GM19395 (cell line): ENCODE measurements at regions not wholly inside any gene's neighbourhood (a gene's known extent, or its start where the extent isn't known, plus 50 kb on each side); places are given as distances from the start of the nearest gene placed in this dataset.
"Not testable (repeated sequence)": the region's sequence is repeated elsewhere in the genome, so short reads cannot be mapped to it uniquely, and the experiment has no call there.

Source experiments
- ATAC-seq: cut with Tn5 transposase; IDR thresholded peaks from one replicate; pipeline ENCODE4 v1.9.1; 2021; ENCODE audit warnings: mild to moderate bottlenecking, moderate library complexity; ENCODE audit not compliant: unreplicated experiment

GRCh38 chr16:65621640-65622039 is 499.8 kb upstream of the CDH11 start:
- no peak for ATAC-seq

DNA sequence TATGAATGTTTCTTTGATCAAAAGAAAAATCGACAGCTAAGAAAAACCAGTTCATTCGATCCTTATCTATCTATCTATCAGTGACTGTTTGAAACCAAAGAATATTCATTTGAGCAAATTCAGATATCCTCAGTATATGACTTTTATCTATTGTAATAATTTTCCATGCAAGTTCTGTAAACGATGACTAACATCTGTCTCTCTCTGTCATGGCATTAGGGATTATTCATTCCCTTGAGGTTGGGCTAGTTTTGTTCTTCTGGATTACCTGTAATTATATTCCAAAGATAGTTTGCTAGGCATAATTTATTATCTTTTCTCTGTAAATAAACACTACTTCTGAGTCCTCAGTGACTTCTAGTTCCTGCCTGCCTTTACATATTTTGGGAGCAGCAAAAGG is 497.7 kb upstream of the CDH11 start:
- no peak for ATAC-seq

GRCh38 chr16:65618931-65619330 is 497.1 kb upstream of the CDH11 start:
- ATAC-seq = no peak

- no peak for ATAC-seq
Measured at GRCh38 chr16:65618333-65618732, 496.5 kb upstream of the CDH11 start.

DNA sequence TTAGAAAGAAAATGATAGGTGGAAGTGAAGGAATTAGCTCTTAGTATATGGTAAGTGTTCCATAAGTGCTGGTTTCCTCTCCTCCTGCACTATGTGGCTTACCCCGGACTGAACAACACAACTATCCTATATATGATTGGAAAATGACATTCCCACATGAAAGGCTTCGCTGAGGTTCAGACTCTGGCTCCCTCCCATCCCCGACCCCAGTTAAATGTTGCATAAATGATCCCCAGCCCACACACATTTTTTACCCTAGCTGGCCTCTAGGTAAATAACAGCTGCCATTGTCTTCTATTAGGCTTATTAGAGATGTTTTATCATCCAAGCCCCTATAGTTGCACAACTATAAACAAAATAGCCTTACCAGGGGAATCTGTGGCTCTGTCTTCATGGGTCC is 495.6 kb upstream of the CDH11 start:
- no peak for ATAC-seq

- no peak for ATAC-seq
Measured at GRCh38 chr16:65608455-65608854, 486.6 kb upstream of the CDH11 start.

DNA sequence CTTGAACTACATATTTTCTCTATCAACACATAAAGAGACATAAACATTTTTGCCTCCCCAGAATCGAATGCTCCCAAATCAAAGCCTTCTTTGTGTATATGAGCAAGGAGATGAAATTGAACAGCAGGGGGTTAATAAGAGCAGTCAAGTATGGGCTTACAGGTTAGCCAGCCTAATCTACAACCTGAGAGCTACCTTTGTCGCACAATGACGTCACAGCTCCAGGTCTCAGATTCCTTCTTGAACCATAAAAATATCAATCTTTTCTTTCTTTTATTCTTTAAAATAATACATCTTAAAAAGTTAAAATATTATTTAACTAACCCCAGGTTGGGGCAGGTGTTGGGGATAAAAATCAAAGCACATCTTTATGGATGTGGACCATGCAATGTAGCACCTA is 482.9 kb upstream of the CDH11 start:
- ATAC-seq = no peak

GRCh38 chr16:65601781-65602180 is 479.9 kb upstream of the CDH11 start:
- ATAC-seq = no peak

DNA sequence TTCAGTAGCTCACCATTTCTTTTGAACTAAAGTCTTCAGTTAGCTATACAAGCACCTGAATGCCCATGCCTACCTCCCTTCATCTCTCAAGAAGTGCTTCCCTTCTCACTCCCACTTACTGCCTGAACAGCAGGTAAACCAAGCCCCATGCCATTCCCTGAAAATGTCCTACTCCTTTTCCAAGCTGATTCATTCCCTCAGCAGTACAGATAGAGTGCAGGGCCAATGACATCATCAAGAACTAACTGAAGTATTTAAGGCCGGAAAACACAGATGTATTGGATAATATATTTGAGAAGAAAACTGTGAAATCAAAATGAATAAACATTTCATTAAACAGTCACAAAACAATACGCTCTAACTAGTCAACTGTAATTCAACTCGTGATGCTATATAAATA is 478.8 kb upstream of the CDH11 start:
- no peak for ATAC-seq

DNA sequence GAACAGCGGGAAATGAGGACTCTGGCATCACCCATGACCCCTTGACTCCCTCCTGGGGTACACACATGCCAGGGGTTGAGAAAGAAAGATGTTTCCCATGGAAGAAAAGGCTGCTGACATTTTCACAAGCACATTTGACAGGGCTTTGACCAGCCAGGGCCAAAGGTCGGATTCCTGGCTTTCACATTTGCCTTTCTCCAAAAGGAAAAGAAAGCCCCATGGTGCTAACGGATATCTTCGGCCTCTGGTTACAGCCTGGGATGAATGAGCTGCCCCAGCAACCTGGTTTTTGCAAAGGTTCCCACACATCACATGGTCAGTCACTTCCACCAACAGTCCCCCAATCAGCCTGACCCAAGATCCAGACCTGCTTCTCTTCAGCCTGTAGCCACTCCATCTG is 478.2 kb upstream of the CDH11 start:
- ATAC-seq = no peak

GRCh38 chr16:65598621-65599020 is 476.8 kb upstream of the CDH11 start:
- ATAC-seq = no peak

DNA sequence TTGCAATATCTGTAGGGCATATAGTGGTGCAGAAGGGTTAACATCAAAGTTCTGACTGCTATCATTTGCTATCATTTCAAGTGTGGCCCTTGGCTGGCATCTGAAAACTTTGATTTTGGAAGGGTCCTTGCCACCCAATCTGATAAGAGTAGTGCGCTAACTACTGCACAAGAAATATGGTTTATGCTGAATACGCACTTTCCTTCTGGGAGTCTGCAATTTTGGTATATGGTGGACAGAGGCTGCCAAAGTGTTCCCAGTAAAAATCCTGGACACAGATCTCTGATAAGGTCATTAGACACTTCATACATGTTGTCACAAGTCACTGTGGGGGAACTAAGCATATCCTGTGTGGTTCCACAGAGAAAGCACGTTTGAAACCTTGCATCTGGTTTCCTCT is 461.6 kb upstream of the CDH11 start:
- no peak for ATAC-seq

GRCh38 chr16:65579050-65579449 is 457.2 kb upstream of the CDH11 start:
- ATAC-seq = no peak

- ATAC-seq = no peak
Measured at GRCh38 chr16:65576631-65577030, 454.8 kb upstream of the CDH11 start.

- no peak for ATAC-seq
Measured at GRCh38 chr16:65576139-65576538, 454.3 kb upstream of the CDH11 start.

- no peak for ATAC-seq
Measured at GRCh38 chr16:65574326-65574966, 452.6 kb upstream of the CDH11 start.

DNA sequence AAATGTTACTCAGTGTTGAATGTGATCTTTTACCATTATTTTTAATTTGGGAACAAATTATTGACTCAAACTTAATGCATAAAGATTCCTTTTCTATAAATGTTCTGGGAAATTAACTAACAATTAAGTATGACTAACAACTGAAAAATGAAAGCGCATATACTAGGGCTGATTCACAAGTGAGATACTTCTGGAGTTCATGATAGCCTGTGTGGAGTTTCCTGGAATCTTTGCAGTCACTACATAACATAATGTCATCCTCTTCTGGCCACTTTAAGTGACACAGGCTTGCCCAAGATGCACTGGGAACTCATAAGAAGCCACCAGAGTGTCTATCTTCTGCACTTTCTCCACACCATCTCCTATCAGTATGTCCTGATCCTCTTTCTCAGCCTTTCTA is 450.3 kb upstream of the CDH11 start:
- ATAC-seq = no peak

- no peak for ATAC-seq
Measured at GRCh38 chr16:65570261-65570660, 448.4 kb upstream of the CDH11 start.

DNA sequence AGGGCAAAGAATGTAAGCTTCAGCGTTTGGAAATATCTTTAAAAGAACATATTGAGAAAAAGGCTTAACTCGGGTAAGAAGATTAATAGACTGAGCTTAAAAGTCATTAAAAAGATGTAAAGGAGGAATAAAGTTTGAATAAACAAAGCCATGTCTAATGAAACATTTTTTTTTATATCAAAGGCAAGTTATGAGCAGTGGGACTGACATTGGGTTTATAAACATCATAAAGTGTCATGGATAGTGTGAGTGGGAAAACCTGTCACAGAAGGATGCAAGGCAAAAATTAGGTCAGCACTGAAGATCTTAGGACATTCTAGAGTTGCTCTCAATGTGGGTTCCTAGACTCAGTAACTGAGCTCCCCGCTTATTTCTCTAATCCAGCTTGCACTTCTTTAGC is 438.0 kb upstream of the CDH11 start:
- ATAC-seq = no peak

GRCh38 chr16:65549689-65550088 is 427.8 kb upstream of the CDH11 start:
- ATAC-seq = not testable (repeated sequence)

DNA sequence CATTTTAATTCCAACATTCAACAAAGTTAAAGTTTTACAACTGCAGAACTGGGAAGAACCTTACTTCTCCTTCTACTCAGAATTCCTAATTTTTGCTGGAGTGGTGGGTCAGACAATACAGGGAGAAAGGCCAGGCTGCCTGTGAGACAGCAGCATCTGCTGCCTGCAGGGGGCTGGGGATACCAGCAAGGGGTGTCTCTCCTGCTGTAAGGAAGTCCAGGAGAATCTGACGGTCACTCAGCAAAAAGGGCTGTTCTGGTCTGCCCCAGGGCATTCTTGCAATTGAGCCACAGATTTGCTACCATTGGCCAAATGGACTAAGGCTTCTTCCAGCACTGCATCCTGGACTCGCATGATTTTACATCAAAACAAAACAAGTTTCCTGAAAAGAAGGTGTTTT is 426.6 kb upstream of the CDH11 start:
- ATAC-seq = no peak

DNA sequence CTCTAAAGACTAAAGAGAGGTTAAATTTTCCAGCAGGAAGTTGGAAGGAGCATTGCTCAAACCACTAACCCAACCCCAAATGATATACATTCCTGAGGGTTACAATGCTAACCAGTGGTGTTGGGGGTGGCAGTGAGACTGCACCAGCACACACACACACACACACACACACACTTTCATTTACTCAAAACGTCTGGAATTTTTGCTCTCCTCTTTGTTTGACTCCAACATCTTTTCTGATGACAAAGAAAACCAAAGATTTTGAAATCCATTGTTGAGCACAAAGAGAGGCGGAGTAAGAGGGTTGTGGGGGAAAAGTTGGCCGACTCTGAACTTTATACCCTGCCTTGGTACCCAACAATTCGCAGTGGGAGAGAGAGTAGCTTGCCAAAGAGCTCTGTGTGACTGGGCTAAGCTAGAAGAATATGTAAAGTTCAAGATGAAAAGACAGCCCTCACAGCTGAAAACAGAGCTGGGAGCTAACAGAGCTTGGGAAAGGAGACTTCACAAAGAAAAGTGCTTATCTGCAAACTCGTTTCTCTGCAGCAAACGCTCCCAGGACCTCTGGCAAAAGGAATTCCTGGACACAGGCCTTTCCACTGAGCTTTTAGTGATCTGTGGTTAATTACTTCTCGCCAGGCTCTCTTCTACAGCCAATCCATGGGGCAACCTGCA is 426.0 kb upstream of the CDH11 start:
- ATAC-seq = no peak

- ATAC-seq = no peak
Measured at GRCh38 chr16:65546353-65546791, 424.5 kb upstream of the CDH11 start.
